ENCODE measurements at regions not wholly inside any gene's neighbourhood (a gene's known extent, or its start where the extent isn't known, plus 50 kb on each side); places are given as distances from the start of the nearest gene placed in this dataset.

DNA sequence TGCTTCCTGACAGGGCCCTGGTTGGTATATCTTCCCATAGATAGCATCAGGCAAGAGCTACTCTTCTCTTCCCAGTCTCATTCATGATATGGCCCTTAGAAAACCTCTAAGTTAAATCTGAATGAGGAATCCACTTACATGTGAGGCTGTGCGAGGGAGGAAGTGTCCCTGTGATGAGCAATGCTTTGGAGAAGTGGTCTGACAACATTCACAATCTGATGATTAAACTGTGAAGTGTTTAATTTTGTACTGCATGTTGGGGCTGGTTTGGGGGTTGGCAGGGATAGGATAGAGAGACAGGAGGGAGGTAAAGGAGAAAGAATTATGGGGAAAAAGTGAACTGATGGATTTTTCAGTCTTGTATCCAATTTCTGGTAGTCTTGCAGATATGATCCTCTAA lies 421.2 kb upstream of the DAB1 start:
- TF ChIP-seq, protein P1, sequence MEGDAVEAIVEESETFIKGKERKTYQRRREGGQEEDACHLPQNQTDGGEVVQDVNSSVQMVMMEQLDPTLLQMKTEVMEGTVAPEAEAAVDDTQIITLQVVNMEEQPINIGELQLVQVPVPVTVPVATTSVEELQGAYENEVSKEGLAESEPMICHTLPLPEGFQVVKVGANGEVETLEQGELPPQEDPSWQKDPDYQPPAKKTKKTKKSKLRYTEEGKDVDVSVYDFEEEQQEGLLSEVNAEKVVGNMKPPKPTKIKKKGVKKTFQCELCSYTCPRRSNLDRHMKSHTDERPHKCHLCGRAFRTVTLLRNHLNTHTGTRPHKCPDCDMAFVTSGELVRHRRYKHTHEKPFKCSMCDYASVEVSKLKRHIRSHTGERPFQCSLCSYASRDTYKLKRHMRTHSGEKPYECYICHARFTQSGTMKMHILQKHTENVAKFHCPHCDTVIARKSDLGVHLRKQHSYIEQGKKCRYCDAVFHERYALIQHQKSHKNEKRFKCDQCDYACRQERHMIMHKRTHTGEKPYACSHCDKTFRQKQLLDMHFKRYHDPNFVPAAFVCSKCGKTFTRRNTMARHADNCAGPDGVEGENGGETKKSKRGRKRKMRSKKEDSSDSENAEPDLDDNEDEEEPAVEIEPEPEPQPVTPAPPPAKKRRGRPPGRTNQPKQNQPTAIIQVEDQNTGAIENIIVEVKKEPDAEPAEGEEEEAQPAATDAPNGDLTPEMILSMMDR (IDR thresholded peaks at IDR 0.05; ENCODE audit: insufficient read depth, low read depth, low read length) = no peak
- no peak for TF ChIP-seq EZH2 (IDR thresholded peaks at IDR 0.05; ENCODE audit: insufficient read depth, low read length)

All from astrocyte (in vitro differentiated cells and primary cell).